A673 (cell line): ENCODE measurements at regions not wholly inside any gene's neighbourhood (a gene's known extent, or its start where the extent isn't known, plus 50 kb on each side); places are given as distances from the start of the nearest gene placed in this dataset.

Experiments
- BruUV-seq: library from RNA; stranded (reverse); fragments of 400-500 nt; replicated peaks from 2 replicates; lab custom pipeline; 2021; lab: Mats Ljungman, UMichigan
- CTCF ChIA-PET: fragments of 300-600 bp; sonication (Branson Sonifier 250); formaldehyde crosslinking; loops from one replicate; lab custom pipeline; 2022; ENCODE audit warnings: antibody characterized with exemption; lab: Charles Lee
- POLR2A ChIA-PET: fragments of 300-600 bp; sonication (Branson Sonifier 250); formaldehyde crosslinking; loops from one replicate; lab custom pipeline; 2022; ENCODE audit warnings: antibody characterized with exemption; ENCODE audit not compliant: low non-redundant PET; lab: Charles Lee
- DNase-seq: peaks from one replicate; pipeline ENCODE4 v3.0.0-alpha.2; 2015; ENCODE audit warnings: low spot score
- H3K27ac ChIP-seq: fragments of 200-600 bp; sonication (generic); 2 replicates; pipeline ENCODE4 v1.5.1; 2016; ENCODE audit warnings: mixed run types, low read depth, mild to moderate bottlenecking, mixed read lengths, antibody characterized with exemption, low read length; ENCODE audit not compliant: poor library complexity, severe bottlenecking
- H3K27me3 ChIP-seq: fragments of 200-600 bp; sonication (generic); replicated peaks from 2 replicates; pipeline ENCODE4 v1.6.1; 2017; ENCODE audit warnings: mixed run types, low read depth, mild to moderate bottlenecking, mixed read lengths, antibody characterized with exemption, low read length; ENCODE audit not compliant: insufficient read depth, poor library complexity
- H3K36me3 ChIP-seq: fragments of 200-600 bp; sonication (generic); 2 replicates; pipeline ENCODE4 v1.6.1; 2016; ENCODE audit warnings: mixed run types, mild to moderate bottlenecking, mixed read lengths, antibody characterized with exemption, low read length; ENCODE audit not compliant: insufficient read depth, poor library complexity, severe bottlenecking
- H3K4me1 ChIP-seq: fragments of 200-600 bp; sonication (generic); 2 replicates; pipeline ENCODE4 v1.6.1; 2017; ENCODE audit warnings: mixed run types, mild to moderate bottlenecking, mixed read lengths, antibody characterized with exemption, low read length; ENCODE audit not compliant: insufficient read depth, poor library complexity, severe bottlenecking
- H3K4me3 ChIP-seq: fragments of 200-600 bp; sonication (generic); 2 replicates; pipeline ENCODE4 v1.5.1; 2016; ENCODE audit warnings: low read depth, mixed run types, mild to moderate bottlenecking, mixed read lengths, low read length; ENCODE audit not compliant: poor library complexity, severe bottlenecking
- H3K9me3 ChIP-seq: fragments of 200-600 bp; sonication (generic); 2 replicates; pipeline ENCODE4 v1.6.1; 2016; ENCODE audit warnings: mixed run types, low read depth, mild to moderate bottlenecking, mixed read lengths, antibody characterized with exemption, low read length; ENCODE audit not compliant: poor library complexity, severe bottlenecking
- EZH2 ChIP-seq: fragments of 200-600 bp; sonication (generic); IDR thresholded peaks from 2 replicates; pipeline ENCODE4 v1.6.1; 2017; ENCODE audit warnings: borderline replicate concordance, low read depth, mild to moderate bottlenecking, mixed read lengths, antibody characterized with exemption, low read length; ENCODE audit not compliant: poor library complexity, severe bottlenecking
- intact Hi-C: fragments of 100-400 bp; cut with micrococcal nuclease; formaldehyde crosslinking; loops from one replicate; pipeline ENCODE4 v1.10.0; 2022; ENCODE audit not compliant: unreplicated experiment
- TF ChIP-seq, protein P1 (sequence below): fragments of 300-800, 200-600 bp; sonication (generic); conservative IDR thresholded peaks from 2 replicates; pipeline ENCODE4 v1.5.1; 2017; ENCODE audit warnings: low read depth, mild to moderate bottlenecking, antibody characterized with exemption, low read length, moderate library complexity, mixed read lengths

DNA sequence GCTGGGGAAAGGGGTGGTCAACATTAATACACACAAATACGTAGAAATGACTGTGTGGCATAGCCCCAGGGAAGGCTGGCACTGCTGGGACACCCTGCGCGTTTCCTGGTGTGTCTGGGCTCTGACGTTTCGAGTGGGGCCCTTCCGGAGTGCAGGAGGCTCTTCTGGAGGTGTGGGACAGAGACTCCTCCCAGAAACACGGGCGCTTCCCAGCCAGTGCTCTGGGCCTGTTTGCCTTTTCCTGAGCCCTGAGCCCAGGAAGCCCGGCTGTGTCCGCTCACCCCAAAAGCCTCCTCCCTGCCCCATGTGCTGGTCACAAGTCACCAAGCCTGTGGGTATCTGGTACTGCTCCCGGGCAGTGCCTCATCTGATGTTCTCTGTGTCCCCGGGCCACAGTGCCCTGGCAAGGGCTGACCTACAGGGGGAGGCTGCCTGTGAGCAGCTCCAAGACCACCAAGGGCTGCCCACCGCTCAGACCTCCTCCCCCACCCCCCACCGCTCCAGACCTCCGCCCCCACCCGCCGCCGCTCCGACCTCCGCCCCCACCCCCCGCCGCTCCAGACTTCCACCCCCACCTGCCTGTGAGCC, 1133.3 kb downstream of the BRD1 start:
- Histone ChIP-seq H3K4me3 (no peak overlapping the region), H3K36me3 (no peaks in the 10 kb centered on the region), H3K9me3 (no peaks in the 10 kb centered on the region), H3K4me1 (peaks cover 9% of the 10 kb centered on the region), H3K27me3 (no peaks in the 10 kb centered on the region), H3K27ac (no peak overlapping the region)
- no peak for DNase-seq
- BruUV-seq: no TSS peak
- intact Hi-C loops: no loop called here
- TF ChIP-seq, protein P1, sequence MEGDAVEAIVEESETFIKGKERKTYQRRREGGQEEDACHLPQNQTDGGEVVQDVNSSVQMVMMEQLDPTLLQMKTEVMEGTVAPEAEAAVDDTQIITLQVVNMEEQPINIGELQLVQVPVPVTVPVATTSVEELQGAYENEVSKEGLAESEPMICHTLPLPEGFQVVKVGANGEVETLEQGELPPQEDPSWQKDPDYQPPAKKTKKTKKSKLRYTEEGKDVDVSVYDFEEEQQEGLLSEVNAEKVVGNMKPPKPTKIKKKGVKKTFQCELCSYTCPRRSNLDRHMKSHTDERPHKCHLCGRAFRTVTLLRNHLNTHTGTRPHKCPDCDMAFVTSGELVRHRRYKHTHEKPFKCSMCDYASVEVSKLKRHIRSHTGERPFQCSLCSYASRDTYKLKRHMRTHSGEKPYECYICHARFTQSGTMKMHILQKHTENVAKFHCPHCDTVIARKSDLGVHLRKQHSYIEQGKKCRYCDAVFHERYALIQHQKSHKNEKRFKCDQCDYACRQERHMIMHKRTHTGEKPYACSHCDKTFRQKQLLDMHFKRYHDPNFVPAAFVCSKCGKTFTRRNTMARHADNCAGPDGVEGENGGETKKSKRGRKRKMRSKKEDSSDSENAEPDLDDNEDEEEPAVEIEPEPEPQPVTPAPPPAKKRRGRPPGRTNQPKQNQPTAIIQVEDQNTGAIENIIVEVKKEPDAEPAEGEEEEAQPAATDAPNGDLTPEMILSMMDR: no peak
- no peak for TF ChIP-seq EZH2
- CTCF ChIA-PET: no interaction called here
- POLR2A ChIA-PET: no interaction called here

DNA sequence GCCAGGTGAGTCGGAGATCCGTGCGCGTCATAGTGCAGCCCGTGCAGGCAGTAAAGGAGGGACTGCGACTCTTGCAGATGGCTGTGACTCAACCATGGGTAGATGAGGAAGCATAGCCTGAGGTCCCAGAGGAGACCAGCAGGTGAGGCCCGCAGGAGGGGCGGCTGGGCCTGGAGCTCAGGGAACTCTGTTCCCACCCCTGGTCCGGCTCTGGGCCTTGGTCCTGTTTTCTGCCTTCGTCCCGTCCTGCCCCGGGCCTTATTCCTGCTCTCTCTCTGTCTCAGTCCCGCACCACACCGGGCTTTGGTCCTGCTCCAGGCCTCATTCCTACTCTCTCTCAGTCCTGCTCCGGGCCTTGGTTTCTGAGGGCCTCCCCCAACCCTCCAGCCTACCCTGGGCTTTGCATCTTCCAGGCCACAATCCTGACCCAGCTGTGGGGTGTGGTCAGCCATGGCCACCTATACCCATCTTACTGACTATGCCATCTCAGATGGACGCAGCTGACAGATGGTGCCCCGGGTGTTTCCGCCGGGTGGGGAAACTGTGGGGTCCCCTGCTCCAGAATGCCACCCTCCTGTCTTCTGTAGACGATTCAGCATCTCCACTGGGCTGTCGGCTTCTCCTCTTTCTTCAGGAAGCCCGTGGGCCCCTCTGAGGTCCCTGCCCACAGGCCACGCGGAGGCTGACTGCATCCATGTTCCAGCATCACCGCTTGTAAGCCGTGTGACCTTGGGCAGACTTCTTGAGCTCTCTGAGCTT, 1134.1 kb downstream of the BRD1 start:
- H3K4me3 ChIP-seq: no peak overlapping the region
- TF ChIP-seq EZH2: no peak
- TF ChIP-seq, protein P1: no peak
- POLR2A ChIA-PET: no interaction called here
- DNase-seq: no peak
- no peaks in the 10 kb centered on the region for H3K9me3 ChIP-seq
- CTCF ChIA-PET: no interaction called here
- intact Hi-C loops: no loop called here
- H3K27me3 ChIP-seq: no peaks in the 10 kb centered on the region
- peaks cover under 1% of the 10 kb centered on the region for H3K4me1 ChIP-seq
- H3K27ac ChIP-seq: no peak overlapping the region
- H3K36me3 ChIP-seq: no peaks in the 10 kb centered on the region
- no TSS peak for BruUV-seq

DNA sequence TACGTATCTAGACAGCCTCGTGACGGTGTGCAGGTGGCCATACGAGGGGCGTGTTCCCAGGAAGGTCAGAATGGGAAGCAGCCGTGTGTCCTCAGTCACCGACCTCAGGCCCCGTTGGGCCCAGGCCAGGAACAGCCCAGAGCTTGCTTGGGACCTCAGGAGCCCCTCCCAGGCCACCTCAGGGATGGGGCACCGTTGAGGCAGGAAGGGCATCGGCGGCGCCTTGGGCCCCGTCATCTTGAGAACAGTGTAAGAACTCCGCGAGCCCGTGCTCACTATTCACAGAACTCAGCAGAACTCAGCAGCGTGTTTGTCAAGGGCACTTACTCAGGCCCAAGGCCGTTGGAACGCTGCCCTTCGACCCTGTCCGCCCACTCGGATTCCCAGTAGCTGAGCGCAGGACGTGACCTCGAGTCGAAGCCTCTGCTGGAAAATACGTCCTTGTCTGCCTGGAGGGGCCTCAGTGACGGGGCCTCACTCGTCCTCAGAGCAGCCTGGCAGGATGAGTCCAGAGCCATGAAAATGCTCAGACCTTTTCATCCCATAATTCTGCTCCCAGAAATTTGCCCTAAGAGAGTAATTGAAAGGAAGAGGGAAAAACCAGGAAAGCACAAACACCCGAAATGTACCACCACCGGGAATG, 1134.8 kb downstream of the BRD1 start:
- no peak for DNase-seq
- TF ChIP-seq EZH2: no peak
- TF ChIP-seq, protein P1: no peak
- Histone ChIP-seq H3K4me3 (no peak overlapping the region), H3K9me3 (no peaks in the 10 kb centered on the region), H3K27me3 (no peaks in the 10 kb centered on the region), H3K4me1 (no peaks in the 10 kb centered on the region), H3K27ac (no peak overlapping the region), H3K36me3 (no peaks in the 10 kb centered on the region)
- CTCF ChIA-PET: no interaction called here
- BruUV-seq: no TSS peak
- POLR2A ChIA-PET: no interaction called here
- intact Hi-C loops: no loop called here
